HG03039 (cell line): ENCODE measurements at regions not wholly inside any gene's neighbourhood (a gene's known extent, or its start where the extent isn't known, plus 50 kb on each side); places are given as distances from the start of the nearest gene placed in this dataset.

Experiments used
- ATAC-seq: cut with Tn5 transposase; IDR thresholded peaks from one replicate; pipeline ENCODE4 v1.9.1; 2021; ENCODE audit warnings: mild to moderate bottlenecking, moderate library complexity; ENCODE audit not compliant: unreplicated experiment

DNA sequence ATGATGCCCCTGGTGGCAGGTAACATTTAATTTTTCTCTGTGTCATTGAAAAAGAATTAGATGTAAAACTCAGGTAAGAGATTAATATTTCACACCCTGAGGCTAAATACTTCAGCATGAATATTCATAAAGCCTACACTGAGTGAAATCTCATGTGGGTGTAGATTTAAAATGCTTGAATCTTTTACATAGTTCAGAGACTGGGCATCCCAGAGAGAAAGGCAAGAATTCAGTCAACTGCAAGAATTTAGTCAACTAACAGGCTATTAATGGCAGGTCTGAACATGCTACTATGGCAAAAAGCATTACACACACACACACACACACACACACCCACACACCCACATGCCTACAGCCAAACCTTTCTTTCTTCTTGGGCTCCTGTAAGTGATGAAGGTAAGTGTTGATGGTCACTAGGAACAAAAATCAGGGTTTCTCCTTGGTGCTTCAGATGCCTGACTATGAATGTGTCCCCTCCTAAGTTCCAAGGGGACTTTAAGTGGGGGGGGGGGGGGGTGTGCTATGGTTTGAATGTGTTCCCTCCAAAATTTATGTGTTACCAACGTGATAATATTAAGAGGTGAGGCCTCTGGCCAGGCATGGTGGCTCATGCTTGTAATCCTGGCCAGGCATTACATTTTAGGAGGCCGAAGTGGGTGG, 63.7 kb upstream of the PSMD7 start:
- no peak for ATAC-seq

- no peak for ATAC-seq
These were observed 66.5 kb upstream of the PSMD7 start for GRCh38 chr16:74230126-74230525.

DNA sequence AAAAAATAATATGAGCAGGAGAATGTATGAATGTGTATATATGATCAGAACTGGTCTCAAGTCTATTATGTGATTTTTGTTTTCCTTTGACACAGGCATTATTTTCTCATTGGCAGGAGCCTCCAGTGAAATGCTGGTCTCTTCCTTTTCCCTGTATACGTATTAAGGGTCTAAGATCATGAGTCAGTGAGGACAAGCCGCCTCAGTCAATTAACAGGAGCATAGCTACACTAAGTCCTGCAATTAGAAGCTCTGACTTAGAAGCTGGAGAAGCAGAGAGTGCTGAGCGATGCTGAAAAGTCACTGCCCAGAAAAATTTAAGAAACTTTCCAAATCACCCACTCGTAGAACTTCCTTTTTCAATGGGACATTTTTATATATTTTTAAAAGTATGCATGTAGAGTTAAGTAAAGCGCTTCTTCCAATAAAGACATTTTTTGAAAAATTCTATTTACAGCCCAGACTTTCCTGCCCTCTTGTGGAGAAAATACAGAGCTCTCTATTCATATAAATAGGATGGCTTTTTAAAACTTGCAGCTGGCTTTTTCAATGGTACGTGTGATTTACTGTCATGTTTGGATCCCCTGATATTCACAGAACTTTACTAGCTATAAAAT, 70.2 kb upstream of the PSMD7 start:
- ATAC-seq: no peak

- no peak for ATAC-seq
These were observed 71.6 kb upstream of the PSMD7 start for GRCh38 chr16:74224828-74225612.

DNA sequence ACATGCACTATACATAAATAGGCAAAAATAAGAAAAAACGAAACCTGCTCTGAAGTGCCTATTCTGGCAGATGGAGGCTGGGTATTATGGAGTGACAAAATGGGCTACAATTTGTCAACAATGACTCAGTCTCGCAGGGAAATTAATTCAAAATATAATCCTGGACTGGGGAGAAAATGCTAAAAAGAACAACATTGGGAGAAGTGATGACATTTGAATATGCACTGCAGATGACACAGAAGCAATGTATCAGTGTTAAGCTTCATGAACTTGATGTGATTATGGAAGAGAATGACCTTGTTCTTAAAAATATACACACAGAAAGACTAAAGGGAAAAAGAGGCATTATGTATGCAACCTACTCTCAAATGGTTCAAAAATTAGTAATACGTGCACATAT, 74.8 kb upstream of the PSMD7 start:
- no peak for ATAC-seq

- no peak for ATAC-seq
These were observed 76.9 kb upstream of the PSMD7 start for GRCh38 chr16:74219706-74220105.

DNA sequence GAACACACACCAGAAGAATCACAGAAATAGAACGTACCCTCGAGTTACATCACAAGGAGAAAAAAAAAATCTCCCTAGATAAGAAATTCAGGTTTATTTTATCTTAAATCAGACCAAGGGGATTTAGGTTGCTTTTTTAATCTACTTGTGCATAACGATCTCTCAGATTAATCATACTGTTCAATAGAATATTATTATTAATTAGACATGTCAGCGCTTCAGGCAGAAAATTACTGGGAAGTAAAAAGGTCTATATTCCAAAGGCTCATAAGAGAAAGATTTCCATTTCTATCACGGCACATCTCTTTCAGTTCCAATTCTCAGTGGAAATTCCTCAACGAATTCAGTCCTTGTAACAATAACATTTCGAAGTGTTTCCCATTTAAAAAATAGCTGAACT, 77.7 kb upstream of the PSMD7 start:
- no peak for ATAC-seq

DNA sequence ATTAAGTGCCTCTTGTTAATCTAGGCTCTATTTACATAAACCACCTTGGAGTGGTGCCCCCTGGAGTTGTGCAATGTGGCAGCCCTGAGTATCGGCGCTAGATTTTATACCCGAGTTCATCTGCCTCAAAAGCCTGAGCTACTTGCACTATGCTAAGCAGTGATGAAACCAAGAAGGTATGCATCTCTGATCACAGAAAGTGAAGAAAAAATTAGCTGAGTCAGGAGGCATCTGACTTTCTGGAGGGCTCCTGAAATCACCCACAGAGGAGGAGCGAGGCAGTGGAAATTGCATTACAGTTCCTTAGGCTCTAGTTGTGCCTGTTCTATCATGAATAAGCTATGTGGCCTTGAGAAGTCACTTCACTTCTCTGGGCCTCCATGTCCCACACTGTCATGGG, 80.3 kb upstream of the PSMD7 start:
- no peak for ATAC-seq

DNA sequence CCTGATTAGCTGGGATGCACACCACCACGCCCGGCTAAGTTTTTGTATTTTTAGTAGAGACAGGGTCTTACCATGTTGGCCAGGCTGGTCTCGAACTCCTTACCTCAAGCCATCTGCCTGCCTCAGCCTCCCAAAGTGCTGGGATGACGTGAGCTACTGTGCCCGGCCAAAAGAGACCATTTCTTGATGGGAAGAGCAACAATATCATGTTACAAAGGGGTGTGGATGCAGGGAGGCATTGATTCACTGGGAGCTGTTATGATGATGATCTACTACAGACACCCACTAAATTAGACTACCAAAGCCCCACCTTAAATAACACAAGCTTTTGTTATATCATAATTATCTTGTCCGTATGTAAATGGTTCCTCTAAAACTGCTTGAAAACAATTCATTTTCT, 81.4 kb upstream of the PSMD7 start:
- no peak for ATAC-seq

DNA sequence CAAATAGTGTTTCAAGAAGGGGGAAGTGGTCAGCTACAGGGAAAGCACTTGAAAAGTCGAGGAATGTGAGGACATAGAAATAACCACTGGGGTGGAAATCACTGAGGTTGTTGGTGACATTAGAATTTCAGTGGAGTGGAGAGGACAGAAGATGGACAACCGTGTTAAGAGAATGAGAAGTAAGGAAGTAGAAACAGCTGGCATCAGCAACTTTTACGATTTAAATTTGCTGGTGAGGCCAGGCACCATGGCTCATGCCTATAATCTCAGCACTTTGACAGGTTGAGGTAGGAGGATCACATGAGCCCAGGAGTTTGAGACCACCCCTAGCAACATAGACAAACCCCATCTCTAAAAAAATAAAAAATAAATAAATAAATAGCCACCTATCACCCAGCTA, 83.2 kb upstream of the PSMD7 start:
- no peak for ATAC-seq

DNA sequence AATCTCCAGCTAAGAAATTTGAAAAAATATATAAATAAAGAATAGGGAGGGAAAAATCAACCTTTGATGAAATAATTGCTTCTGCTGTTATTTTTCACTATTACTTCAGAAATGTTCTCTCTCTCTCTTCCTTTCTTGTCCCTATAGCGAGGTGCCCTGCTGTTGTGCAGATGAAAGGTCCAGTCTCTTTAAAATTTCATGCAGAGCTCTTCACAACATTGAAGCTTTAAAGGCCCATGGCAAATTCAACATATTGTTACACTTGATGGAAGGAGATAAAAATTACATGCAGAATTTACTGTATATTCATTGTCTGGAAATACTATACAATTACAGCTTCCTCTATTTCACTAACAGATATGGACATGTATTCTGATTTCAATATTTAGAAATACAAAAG, 86.4 kb upstream of the PSMD7 start:
- no peak for ATAC-seq

DNA sequence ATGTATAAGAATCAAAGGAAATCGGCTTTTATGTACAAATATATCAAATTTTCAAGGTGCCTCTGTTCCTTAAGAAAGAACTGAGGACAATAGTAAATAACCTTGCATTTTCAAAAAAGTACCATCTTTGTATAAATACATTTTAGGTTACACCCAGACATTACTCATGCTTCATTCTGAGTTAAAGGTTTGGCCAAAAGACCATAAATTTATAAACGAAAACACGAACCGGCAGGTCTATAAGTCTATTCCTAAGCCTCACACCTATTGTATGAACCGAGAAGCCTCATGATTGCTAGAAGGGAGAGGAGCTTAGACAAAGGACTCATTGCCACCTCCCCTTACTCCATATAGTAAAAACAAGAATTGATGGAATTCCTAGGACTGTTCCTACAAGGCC, 94.6 kb upstream of the PSMD7 start:
- no peak for ATAC-seq

DNA sequence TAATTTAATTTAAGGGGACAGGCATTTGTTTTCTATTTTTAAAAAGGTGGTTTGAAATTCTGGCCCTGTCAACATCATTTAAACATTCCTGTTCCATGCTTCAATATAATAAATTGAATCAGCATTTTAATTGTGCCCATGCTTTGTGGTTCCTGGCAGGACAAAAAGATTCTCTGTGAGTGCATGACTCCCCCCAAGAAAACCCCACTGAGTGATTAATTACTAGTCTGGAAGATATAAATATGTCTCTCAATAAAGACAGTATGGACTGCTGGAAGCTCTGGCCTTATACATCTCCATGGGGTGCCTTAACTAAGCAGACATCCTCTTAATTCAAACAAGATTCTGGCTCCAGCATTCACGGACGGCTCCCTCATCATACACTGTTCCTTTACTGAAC, 95.0 kb upstream of the PSMD7 start:
- no peak for ATAC-seq

- no peak for ATAC-seq
These were observed 95.7 kb upstream of the PSMD7 start for GRCh38 chr16:74200921-74201320.

DNA sequence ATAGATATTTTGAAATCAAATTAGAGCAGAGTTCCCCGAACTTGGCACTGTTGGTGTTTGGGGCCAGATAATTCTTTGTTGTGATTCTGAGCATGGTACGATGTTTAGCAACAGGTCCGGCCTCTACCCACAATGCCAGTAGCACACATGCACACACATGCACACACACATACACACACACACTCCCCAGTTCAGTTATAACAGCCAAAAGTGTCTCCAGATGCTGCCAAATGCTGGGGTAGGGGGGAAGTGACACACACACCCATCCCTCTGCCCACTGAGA, 96.8 kb upstream of the PSMD7 start:
- ATAC-seq: no peak

DNA sequence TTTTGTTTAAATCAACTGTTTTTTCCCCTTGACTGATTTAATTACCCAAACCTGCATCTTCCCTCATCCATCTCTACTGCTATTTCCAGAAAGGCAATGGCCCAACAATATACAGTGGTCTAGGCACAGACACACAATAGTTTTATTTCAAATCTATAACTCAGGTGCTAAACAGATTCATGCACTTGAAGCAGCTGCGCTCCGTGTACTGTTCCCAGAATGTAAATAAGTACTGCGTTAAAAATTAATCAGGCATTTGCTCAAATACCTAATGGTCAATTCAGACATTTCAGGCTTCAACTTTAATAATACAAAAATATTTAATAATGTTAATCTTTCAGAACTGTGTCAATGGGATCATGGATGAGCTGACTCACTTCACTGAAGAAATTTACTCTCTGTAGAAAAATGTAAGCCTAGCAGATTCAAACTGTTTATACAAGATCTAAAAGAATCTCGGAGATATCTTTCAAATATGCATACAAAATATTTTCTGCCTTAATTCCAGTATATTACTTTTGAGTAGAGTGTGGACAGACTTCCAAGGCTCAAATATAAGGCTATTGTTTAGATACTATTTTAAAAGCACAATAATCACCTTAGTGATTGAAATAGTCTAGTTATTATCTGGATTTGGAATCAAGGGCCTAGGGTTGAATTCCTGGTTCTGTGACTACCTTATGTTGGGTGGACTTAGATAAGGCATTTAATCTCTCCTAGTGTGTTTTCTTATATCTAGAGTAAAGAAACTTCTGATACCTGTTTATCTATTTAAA, 97.4 kb upstream of the PSMD7 start:
- ATAC-seq: no peak

GRCh38 chr16:74192281-74192797, 104.3 kb upstream of the PSMD7 start:
- no peak for ATAC-seq

DNA sequence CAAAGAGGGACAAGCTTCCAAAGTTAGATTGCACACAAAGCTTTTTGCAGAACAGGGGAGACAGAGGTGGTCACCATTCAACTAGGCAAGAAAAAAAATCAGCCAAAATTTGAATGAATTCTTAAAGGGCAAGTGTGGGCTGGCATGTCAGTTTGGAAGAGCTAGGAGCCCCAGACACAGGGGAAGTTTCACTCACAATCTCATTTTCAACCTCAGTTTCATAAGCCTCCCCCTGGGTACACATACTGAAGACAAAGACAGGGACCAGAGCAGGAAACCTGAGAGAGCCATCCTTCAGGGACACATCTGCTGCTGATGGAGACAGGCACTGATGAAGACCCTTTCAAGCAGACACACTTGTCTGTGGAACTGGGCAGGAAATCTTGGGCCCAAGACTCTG, 106.3 kb upstream of the PSMD7 start:
- no peak for ATAC-seq

GRCh38 chr16:74188856-74189255, 107.8 kb upstream of the PSMD7 start:
- ATAC-seq: no peak

GRCh38 chr16:74186561-74186971, 110.0 kb upstream of the PSMD7 start:
- no peak for ATAC-seq

GRCh38 chr16:74184839-74185238, 111.8 kb upstream of the PSMD7 start:
- ATAC-seq: no peak
